GM21717 (cell line): ENCODE measurements at regions not wholly inside any gene's neighbourhood (a gene's known extent, or its start where the extent isn't known, plus 50 kb on each side); places are given as distances from the start of the nearest gene placed in this dataset.

Experiments used
- ATAC-seq: cut with Tn5 transposase; IDR thresholded peaks from one replicate; pipeline ENCODE4 v1.9.1; 2021; ENCODE audit warnings: mild to moderate bottlenecking, moderate library complexity; ENCODE audit not compliant: unreplicated experiment

- no peak for ATAC-seq
These were observed 360.6 kb upstream of the TNP1 start for GRCh38 chr2:217220228-217221013.

GRCh38 chr2:217219164-217219520 lies 359.3 kb upstream of the TNP1 start:
- ATAC-seq, result no peak

GRCh38 chr2:217218269-217219163 lies 358.7 kb upstream of the TNP1 start:
- peak; percentile 66 for ATAC-seq

GRCh38 chr2:217216982-217217381 lies 357.1 kb upstream of the TNP1 start:
- ATAC-seq, result no peak

- no peak for ATAC-seq
These were observed 356.5 kb upstream of the TNP1 start for GRCh38 chr2:217216316-217216715.

GRCh38 chr2:217215877-217216276 lies 356.0 kb upstream of the TNP1 start:
- no peak for ATAC-seq

GRCh38 chr2:217208867-217209266 lies 349.0 kb upstream of the TNP1 start:
- ATAC-seq, result no peak

- ATAC-seq, result no peak
These were observed 347.8 kb upstream of the TNP1 start for GRCh38 chr2:217207699-217208010.

- no peak for ATAC-seq
These were observed 347.2 kb upstream of the TNP1 start for GRCh38 chr2:217206907-217207698.

- ATAC-seq, result no peak
These were observed 346.3 kb upstream of the TNP1 start for GRCh38 chr2:217206016-217206725.

- no peak for ATAC-seq
These were observed 344.5 kb upstream of the TNP1 start for GRCh38 chr2:217204358-217204757.

GRCh38 chr2:217203086-217203485 lies 343.2 kb upstream of the TNP1 start:
- no peak for ATAC-seq

- ATAC-seq, result no peak
These were observed 339.4 kb upstream of the TNP1 start for GRCh38 chr2:217199255-217199630.

- no peak for ATAC-seq
These were observed 336.0 kb upstream of the TNP1 start for GRCh38 chr2:217195658-217196446.

- no peak for ATAC-seq
These were observed 335.2 kb upstream of the TNP1 start for GRCh38 chr2:217195016-217195415.

- no peak for ATAC-seq
These were observed 333.8 kb upstream of the TNP1 start for GRCh38 chr2:217193431-217194340.

GRCh38 chr2:217192366-217192765 lies 332.5 kb upstream of the TNP1 start:
- no peak for ATAC-seq

- no peak for ATAC-seq
These were observed 329.9 kb upstream of the TNP1 start for GRCh38 chr2:217189747-217190146.

GRCh38 chr2:217189131-217189530 lies 329.3 kb upstream of the TNP1 start:
- no peak for ATAC-seq
